SW480 (cell line): ENCODE measurements at regions not wholly inside any gene's neighbourhood (a gene's known extent, or its start where the extent isn't known, plus 50 kb on each side); places are given as distances from the start of the nearest gene placed in this dataset.

Experiments
- DNase-seq: peaks from one replicate; pipeline ENCODE4 v3.0.0-alpha.2; 2016; ENCODE audit warnings: low spot score

GRCh38 chr3:161156936-161157335 is 51.8 kb upstream of the B3GALNT1 start:
- DNase-seq = no peak

- DNase-seq = no peak
These were observed 56.5 kb upstream of the B3GALNT1 start for GRCh38 chr3:161161603-161162002.

- DNase-seq = peak; percentile 56
These were observed 57.8 kb upstream of the NMD3 start for GRCh38 chr3:161163297-161163696.

GRCh38 chr3:161166051-161166450 is 55.1 kb upstream of the NMD3 start:
- no peak for DNase-seq

- DNase-seq = no peak
These were observed 50.0 kb upstream of the NMD3 start for GRCh38 chr3:161171113-161171512.
